GM21423 (cell line): ENCODE measurements at regions not wholly inside any gene's neighbourhood (a gene's known extent, or its start where the extent isn't known, plus 50 kb on each side); places are given as distances from the start of the nearest gene placed in this dataset.

Experiments used
- ATAC-seq: cut with Tn5 transposase; IDR thresholded peaks from one replicate; pipeline ENCODE4 v1.9.1; 2021; ENCODE audit warnings: mild to moderate bottlenecking, moderate library complexity; ENCODE audit not compliant: unreplicated experiment

DNA sequence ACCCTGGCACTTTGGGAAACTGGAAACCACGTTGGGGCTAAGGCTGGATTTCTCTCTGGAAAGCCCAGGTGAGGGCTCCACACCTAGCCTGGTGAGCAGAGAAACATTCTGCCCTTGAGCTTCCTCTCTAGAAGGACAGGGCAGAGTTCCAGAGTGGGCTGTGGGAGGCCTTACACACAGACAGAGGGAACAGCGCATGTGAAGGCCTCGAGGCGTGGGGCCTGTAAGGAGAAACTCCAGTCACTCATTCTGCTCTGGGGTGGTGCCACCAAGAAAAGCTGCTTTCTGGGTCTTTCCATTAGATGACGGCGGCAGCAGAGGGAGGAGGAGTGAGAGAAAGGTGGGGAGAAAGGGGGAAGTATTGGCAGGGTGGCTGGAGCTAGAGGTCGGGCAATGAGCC lies 183.1 kb downstream of the CHST1 start:
- ATAC-seq, result no peak

DNA sequence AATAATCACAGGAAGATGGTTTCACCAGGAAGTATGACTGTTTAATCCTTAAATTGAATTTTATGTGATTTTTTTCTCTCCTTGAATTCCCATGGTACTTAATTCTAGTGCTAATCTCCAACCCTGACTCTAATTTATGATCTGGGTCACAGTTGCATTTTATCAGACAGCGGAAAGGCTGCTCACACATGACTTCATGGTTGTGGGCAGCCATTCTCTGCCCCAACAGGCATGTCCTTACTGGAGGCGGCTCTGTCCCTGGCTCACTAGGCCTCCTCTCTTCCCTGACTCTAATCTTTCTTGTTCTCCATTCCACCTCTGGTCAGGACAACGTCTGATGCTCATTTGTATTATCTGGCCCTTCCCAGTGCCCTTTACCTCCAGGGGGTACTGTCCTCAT lies 184.4 kb downstream of the CHST1 start:
- no peak for ATAC-seq

DNA sequence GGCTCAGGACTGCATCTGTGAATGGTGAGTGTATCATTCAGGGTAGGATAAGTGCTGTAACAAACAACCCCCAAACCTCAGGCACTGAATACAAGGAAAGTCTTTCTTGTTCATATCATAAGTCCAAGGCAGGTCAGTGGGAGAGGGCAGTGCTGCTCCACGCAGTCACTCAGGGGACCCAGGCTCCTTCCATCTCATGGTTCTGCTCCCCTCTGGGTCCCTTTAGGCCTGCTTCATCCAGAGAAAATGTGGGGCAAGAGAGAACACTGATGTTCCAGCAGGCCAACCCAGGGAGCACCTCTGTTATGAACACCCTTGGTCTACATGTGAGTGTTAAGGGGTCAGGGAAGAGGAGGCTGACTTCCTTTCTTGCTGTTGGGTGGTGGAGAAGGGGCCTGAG lies 187.8 kb downstream of the CHST1 start:
- ATAC-seq, result no peak

DNA sequence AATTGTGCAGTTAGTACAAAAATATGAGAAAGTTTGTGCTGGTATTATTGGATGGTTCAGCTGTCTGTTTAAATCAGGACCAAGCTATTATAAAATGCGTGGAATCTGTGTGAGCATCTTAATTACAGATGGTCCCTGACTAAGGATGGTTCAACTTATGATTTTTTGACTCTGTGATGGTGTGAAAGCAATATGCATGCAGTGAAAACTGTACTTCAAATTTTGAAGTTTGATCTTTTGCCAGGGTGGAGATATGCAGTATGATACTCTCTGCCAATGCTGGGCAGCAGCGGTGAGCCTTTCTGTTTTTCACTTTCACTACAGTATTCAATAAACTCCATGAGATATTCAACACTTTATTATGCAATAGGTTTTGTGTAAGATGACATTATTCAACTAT lies 189.3 kb downstream of the CHST1 start:
- ATAC-seq, result no peak

DNA sequence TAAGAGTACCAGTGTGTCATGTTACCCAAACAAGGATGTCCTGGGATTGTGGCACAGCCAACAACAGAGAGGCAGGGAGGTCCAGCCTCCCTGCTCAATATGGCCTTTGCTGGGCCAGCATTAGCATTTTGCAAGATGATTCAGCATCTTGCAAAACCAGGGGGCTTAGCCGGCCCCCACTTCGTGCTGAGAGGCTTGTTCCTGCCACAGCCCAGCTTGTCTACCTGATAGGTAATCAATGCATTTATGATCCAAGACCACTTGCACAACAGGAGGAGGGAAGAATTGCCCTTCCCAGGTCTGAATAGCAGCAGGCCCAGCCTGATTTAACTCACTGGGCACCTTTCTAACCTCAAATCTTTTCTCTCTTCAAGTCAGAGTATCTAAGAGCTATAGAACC lies 189.0 kb upstream of the SYT13 start:
- ATAC-seq, result no peak

DNA sequence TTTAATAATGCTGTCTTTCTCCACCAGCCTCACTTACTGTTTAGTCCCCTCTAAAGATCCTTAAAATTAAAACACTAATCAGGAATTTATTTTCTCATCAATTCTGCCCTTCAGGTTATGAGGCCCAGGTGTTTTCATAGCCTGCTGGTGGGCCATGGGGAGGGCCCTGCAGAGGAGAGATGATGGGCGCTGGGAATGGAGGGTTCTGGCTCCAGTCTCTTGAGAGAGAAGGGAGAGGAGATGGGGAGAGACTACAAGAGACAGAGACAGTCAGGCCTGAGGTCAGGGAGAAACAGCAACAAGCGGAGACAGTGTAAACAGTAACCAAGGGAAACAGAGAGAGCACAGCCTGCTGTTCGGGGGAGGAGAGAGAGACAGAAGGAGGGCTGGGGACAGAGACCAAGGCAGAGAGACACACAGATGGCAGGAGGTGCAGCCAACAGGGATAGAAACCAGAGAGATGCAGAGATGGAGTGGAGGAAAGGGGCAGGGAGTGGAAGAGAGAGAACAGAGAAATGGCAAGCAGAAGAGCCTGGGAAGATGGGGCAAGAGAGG lies 187.3 kb upstream of the SYT13 start:
- ATAC-seq, result no peak

DNA sequence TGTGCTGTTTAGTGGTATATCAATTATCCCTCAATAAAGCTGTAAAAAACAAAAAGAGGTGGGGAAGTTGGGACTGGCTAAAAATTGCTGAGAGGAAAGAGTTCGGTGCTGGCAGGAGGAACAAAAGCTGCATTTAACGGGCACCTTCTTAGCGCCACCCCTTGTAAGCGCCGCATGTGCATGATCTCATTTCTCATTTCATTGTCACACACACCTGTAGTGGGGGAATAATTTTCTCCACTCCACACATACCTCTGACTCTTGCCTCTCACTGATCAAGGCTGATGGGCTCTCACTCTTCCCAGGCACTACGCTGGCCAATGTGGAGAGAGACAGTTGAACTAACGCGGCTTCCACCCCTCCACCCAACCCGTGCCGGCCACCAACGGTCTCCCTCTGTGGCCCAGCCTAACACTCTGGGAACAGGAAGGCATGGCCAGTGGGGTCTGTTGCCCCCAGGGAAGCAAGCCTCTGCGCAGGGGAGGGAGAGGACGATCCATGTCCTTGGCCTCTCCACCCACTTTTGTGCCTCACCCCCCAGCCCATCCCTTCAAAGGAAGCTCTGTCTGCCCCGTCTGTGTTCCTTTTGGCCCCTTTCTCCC lies 186.7 kb upstream of the SYT13 start:
- ATAC-seq, result no peak

DNA sequence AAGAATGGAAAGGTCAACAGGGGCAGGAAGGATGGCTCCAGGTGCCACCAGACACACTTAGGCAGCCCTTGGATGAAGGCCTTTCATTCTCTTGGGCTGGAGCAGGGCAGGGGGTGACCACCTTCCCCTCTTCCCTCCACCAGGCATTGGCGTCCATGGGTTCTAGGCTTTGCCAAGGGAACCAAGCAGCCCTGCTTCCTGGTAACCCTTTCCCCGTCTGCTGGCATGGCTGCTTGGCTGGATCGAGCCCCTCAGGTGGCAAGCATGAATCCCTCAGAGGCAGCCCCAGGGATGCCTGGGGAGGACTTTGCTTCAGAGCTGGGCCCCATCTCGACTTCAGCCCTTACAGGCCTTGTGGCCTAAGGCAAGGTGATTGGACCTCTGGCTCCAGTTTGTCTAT lies 185.1 kb upstream of the SYT13 start:
- no peak for ATAC-seq

DNA sequence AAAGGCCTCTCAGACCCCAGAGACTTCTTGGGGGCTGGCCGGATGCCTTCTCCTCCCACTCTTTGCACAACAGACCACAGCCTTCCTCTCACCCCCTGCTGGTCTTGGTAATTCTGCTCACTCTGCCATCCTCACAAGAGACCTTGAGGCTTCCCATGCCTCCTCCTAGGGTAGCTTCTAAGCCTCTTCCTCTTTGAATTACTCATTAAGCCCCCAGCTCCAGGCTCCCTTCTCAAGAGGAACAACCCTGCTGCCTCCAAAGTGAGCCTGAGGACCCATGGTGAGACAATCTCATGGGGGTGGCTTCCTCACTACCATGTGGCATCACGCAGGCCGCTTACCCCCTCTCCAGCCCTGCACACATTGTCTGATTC lies 184.6 kb upstream of the SYT13 start:
- no peak for ATAC-seq

DNA sequence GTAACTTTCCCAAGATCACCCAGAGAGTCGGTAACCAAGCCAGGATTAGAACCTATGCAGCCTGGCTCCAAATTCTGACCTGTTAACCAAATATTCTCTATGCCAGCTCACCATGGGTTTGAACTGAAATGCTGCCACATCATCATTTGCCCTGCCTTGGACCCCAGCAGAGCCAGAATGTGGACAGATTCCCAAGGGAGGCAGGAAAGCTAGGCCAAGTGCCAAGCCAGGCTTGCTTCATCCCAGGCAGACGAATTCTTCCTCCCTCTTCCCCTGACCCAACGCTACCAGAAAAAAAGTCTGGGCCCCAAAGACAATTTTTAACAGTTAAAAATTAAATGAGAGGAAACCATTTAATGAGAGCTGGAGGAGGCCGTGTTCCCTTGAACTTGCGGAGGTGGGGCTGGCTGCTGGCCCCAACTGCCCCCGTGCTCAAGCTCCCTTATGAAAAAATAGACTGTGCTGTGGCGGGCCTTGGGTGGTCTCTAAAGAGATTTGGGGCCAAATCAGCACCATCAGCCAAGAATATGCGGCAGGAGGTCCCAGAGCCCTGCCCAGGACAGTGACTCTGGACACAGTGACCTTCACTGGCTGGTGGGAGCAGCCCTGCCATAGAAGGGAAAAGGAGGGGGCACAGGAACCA lies 184.1 kb upstream of the SYT13 start:
- no peak for ATAC-seq

DNA sequence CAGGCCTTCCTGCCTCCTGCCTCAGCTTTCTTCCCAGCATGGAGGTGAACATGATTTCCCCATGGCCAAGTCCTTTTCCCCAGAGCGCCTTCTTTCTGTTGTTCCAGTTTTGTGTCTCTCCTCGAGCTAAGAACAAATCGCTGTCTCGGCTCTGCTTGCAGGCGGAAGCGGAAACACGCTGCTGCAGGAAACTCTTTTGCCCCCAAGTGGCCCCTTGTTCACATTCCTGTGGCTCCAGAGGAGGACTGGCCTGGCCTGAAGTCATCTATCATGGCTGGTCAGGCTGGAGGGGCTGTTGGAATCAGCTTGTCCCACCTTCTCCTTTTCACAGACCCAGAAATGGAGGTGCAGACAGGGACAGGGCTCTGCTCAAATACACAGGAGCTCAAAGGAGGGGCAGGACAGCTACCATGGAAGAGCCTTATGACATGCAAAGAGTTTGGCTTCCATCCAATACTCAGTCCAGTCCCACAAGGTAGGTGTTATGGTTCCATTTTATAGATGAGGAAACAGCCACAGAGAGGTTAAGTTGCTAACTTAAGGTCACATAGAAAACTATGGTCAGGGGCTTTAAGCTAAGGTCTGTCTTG lies 182.2 kb upstream of the SYT13 start:
- no peak for ATAC-seq

DNA sequence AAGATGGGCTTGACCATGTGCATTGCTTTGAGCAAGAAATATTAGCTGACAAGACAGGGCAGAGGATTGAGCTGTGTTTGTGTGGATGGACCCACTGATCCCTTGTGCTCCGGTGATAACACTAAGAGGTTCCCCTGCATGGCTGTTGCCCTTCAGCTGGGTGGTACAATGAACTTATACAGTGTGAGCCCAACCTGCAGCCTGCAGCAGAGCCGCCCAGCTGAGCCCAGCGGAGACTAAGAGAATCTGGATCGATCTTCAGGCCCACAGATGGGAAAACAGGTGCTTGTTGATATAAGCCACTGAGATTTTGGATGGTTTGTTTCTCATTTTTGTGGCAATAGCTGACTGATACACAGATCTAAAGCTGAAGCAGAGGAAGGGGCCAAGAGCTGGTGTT lies 177.4 kb upstream of the SYT13 start:
- ATAC-seq, result no peak

DNA sequence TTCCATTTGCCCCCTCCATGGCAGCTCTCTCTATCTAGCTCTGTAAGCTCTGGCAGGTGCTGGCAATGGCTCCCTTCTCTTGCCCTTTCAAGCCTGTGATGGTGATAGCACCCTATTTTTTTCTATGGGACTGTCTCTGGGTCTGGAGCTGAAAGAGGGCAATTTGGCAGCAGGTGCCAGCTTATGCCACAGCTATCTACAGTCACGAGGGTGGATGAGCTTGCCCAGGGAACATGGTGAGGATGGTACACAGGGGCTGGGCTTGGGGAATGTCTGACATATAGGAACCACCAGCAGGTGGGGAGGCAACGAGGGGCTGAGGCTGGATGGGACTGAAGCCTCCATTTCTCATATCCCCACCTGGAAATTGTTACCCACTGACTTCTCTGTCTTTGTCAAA lies 175.4 kb upstream of the SYT13 start:
- no peak for ATAC-seq

DNA sequence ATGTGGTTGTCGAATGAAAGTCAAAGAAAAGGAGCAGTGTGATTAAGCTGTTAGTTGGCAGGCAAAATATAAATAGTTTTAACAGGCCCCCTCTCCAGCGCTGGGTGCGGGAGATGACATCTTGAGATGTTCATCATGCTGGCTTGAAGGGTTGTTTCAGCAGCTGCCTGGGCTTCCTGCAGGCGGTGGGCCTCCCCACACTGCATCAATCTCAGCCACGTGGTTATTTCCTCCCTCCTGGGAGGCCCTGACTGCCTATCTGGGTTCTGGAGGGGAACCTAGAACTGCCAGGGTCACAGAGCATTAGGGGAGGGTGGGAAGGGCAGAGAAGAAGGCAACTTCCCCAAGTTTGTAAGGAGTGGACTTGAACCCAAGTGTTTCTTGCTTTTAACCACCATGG lies 173.3 kb upstream of the SYT13 start:
- ATAC-seq, result no peak

DNA sequence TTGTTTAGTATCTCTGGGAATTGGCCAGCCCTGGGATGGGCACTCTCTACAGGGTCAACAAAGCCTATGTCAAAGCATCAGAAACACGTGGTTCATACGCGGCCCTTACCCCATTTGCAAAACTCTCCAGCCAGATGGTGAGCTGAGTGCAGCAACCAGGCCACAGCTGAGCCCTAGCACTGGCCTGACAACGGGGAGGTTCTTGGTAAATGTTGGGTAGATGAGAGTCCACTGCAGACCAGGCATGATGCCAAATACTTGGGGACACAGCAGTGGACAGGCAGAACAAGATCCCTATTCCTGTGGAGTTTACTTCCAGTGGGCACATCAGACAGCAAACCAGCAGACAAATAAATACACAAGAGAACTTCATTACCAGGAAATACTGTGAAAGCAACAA lies 172.1 kb upstream of the SYT13 start:
- no peak for ATAC-seq

DNA sequence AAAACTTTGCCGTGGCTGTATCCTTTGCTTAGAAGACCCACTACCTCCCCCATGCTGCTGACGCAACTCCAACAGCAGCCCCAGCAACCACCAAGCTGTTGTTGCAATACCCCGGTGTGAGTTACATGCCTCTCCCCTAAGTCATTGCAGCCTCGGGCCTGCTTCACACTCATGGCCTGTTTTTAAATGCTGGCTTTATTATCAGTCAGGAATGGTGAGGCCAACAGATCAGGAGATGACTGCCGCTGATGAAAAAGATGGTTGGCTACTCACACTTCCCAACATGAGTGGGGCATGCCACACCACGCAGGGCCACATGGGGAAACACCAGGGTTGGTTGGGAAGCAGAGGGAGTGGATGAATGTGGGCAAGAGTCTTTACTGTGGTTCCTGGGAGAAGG lies 171.5 kb upstream of the SYT13 start:
- no peak for ATAC-seq

DNA sequence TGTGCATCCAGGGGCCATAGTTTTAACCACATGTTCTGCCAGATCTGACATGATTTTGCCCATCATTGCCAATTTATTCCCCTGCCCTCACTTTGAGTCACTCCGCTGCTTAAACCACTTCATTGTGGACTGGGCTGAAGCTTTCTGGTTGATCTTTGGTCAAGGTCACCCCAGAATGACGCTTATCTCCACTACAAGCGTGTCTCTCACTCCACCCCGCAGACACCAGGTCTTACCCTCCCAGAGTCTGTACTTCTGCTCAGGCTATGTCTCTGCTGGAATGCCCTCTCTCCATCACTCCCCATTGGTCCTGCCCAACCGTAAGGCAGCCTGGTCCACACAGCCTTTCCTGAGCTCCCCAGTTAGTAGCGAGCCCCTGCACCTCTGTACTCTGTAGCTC lies 170.5 kb upstream of the SYT13 start:
- ATAC-seq, result no peak

DNA sequence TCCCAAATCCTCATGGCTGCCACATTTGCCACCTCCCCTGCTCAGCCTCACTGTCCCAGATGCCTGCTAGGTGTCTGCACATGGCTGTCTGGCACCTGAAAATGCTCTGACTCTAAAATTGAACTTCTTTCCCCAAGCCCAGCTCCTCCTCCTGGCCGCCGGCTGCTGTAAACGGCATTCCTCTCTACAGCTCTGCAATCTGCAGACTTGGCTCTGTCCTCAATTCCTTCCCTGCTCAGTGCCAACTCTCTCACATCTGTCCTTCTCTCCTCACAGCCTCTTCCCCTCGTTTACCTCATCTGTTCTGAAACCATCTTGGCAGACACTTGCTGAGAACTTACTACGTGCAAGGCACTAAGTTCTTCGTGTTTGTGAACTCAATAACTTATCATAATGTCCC lies 169.4 kb upstream of the SYT13 start:
- ATAC-seq, result no peak

DNA sequence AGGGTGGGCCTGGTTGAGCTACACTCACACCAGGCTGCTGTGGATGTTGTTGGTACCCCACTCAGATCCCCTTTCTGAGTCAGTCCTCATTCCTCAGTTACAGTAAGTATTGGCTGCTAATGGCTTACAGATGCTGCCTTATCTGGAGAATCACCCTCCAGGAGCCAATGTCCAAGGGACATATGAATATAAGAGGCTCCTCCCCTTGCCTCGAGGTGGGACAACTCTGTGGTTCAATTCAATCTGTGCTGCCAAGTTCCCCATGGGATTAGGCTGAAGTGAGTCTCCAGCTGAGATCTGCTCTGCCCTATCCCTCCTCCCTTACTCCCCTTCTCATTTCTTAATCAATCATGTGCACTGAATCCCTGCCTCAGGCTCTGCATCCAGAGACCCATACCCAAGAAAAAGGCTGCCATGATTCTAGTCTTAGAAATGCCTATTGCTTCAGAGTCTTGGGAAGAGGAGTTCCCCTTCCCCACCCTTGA lies 168.8 kb upstream of the SYT13 start:
- ATAC-seq, result no peak

DNA sequence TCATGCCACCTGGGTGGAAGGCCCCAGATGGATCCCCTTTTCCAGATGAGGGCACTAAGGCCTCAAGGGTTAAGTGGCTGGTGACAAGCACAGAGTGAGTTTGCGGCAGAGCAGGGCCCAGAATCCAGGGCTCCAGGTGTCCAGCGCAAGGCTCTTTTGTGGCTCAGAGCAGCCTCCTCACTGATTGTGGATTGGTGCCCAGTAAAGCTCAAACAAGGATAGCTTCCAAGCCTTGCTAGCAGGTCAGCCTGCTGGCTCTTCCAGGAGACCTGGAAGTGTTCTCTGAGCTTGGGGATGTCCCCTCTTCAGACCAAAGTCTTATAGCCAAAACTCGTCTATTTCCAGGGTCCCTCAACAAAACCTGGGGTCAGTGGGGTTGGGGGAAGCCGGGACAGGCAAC lies 167.6 kb upstream of the SYT13 start:
- ATAC-seq, result no peak

DNA sequence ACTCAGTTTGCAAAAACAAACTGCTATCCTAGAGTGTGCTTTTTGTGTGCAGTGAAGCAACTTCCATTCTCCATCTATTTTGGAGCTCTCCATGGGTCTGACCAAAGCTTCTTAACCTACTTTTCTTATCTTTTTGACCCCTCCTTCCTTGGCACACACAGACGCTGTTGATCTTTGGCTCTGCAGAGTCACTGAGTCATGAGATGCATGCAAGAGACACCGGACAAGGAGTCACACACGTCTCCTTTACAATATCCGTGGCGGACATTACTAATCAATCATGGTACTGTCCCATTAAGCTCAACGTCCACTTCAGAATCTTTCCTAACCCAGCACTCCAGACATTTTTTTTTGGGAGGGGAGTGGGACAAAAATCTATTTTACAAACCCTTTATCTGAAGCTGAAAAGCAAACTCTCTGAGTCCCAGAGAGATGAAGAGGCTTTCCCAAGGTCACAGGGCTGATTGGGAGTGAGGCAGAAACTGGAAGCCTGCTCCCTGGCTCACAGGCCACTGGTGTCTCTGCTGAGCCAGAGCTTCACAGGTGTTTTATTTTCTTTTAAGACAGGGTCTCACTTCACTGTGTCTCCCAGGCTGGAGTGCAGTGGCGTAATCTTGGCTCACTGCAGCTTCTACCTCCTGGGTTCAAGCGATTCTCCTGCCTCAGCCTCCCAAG lies 165.8 kb upstream of the SYT13 start:
- ATAC-seq, result no peak

DNA sequence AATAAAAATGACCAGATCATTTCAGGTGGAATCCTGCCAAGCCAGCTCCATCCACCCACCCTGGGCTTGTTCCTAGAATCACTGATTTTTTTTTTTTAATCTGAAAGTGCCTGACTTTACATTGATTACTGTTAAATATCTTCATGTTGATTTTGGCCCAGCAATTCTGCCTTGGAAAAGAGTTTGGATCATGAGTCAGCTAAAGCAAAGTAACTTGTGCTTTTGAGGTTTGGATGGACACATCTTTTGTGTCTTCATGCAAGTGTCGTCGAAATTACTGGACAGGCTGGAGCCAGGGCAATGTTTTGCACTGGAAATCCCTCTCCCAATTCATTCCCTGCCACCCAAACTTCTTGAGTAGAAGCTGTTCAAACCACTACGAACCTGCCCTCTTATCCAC lies 164.0 kb upstream of the SYT13 start:
- ATAC-seq, result no peak
